ENCODE measurements at regions not wholly inside any gene's neighbourhood (a gene's known extent, or its start where the extent isn't known, plus 50 kb on each side); places are given as distances from the start of the nearest gene placed in this dataset.

DNA sequence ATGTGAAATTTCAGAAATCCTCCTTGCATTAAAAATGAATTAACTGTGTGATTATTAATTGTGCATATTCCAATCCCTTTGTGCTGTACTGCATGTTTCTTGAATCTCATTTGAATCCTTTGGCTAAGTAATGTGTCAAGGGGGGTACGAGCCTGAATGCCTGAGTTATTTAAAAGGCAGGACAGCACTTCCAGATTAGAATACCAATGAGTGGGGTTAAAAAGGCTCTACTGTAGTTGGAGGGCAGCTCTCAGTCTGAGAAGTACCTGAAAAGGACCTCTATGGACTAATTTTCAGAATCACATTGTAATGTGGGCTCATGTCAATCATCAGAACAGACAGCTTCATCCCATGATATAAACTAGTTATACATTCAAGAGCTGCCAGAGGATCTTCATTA, 423.0 kb downstream of the GRB14 start:
- Histone ChIP-seq H3K9me3 (ENCODE audit: control extremely low read depth in 1 of 5, control insufficient read depth in 4 of 5, insufficient read depth in 2 of 5, low read depth in 1 of 5, low read length in 4 of 5) (no peaks in the 10 kb centered on the region), H3K36me3 (ENCODE audit: control insufficient read depth in 4 of 4, insufficient read depth in 4 of 4, low read length in 3 of 4) (no peaks in the 10 kb centered on the region), H3K27me3 (replicated peaks in 2 of 5; ENCODE audit: control insufficient read depth in 4 of 5, insufficient read depth in 5 of 5, low read length in 4 of 5) (no peaks in the 10 kb centered on the region), H3K4me3 (ENCODE audit: control insufficient read depth in 1 of 7, extremely low read depth in 1 of 7, insufficient read depth in 4 of 7, low read depth in 2 of 7, low read length in 6 of 7) (no peak overlapping the region), H3K27ac (ENCODE audit: insufficient read depth in 1 of 2, low read depth in 1 of 2, low read length in 2 of 2, poor library complexity in 1 of 2, severe bottlenecking in 2 of 2) (no peak overlapping the region), H3K4me1 (ENCODE audit: control extremely low read depth in 1 of 4, control insufficient read depth in 4 of 4, insufficient read depth in 4 of 4, low read length in 3 of 4) (no peaks in the 10 kb centered on the region)
- CTCF ChIA-PET: no interaction called here
- no peak for DNase-seq
- 100% methylated on average over 1 of the region's 1 CpG for WGBS (ENCODE audit: insufficient coverage)
- POLR2A ChIA-PET: no interaction called here

DNA sequence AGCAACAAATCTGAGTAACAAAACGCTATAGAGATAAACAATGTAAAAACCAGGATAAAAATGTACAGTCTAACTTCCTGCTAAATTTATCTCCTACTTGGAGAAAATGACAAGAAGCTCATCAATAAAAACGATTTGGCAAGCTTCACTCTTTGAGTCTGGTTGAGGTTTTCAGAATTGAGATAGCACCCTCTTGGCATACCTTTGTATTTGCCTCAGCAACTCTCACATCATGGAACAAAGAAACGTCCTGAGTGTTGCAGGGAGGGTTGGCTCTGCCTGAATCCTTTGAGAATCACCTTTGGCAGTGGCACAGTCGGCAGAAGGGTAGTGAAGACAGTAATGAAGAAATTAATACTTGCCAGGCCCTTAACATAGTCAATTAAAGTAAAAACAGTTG, 430.6 kb downstream of the GRB14 start:
- 43% methylated on average over 1 of the region's 4 CpGs for WGBS (ENCODE audit: insufficient coverage)
- CTCF ChIA-PET: interaction anchor here (0.6 kb wide), 1 partner anchor 85 kb away, joined by 3 read pairs; no protein-coding TSS in a partner anchor

DNA sequence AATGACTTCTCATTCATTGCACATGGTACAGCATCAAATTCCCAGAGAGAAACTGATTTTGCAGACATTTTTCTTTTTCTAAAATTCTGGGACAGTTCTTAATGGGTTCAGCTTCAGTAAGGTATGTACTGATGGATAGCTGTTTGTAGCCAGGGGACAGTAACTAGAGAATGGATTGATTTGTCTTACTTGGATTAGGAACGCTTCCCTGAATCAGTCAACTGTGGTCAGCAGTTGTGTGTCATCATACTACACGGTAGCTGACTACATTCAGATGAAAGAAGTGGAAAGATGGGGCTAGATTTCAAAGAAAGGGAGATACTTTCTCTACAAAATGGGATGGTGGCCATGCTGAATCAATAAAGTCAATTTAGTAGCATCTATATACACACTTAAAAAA, 431.4 kb downstream of the GRB14 start:
- H3K27ac ChIP-seq (ENCODE audit: insufficient read depth in 1 of 2, low read depth in 1 of 2, low read length in 2 of 2, poor library complexity in 1 of 2, severe bottlenecking in 2 of 2): no peak overlapping the region
- ChIA-PET POLR2A (no interaction called here), CTCF (no interaction called here)
- no CpG with 5 or more reads among the region's 2 CpGs for WGBS (ENCODE audit: insufficient coverage)
- H3K27me3 ChIP-seq (replicated peaks in 2 of 5; ENCODE audit: control insufficient read depth in 4 of 5, insufficient read depth in 5 of 5, low read length in 4 of 5): no peaks in the 10 kb centered on the region
- DNase-seq: no peak
- no peak overlapping the region for H3K4me3 ChIP-seq (ENCODE audit: control insufficient read depth in 1 of 7, extremely low read depth in 1 of 7, insufficient read depth in 4 of 7, low read depth in 2 of 7, low read length in 6 of 7)
- H3K4me1 ChIP-seq (ENCODE audit: control extremely low read depth in 1 of 4, control insufficient read depth in 4 of 4, insufficient read depth in 4 of 4, low read length in 3 of 4): peaks cover 0 to 6% (median 2%) of the 10 kb centered on the region in 4 experiments
- H3K36me3 ChIP-seq (ENCODE audit: control insufficient read depth in 4 of 4, insufficient read depth in 4 of 4, low read length in 3 of 4): no peaks in the 10 kb centered on the region
- H3K9me3 ChIP-seq (ENCODE audit: control extremely low read depth in 1 of 5, control insufficient read depth in 4 of 5, insufficient read depth in 2 of 5, low read depth in 1 of 5, low read length in 4 of 5): peaks cover 0 to 2% (median 0%) of the 10 kb centered on the region in 5 experiments

More for the DNA sequence above, 430.6 kb downstream of the GRB14 start:
- no peak overlapping the region for H3K4me3 ChIP-seq (ENCODE audit: control insufficient read depth in 1 of 7, extremely low read depth in 1 of 7, insufficient read depth in 4 of 7, low read depth in 2 of 7, low read length in 6 of 7)
- peaks cover 0 to 6% (median 2%) of the 10 kb centered on the region in 4 experiments for H3K4me1 ChIP-seq (ENCODE audit: control extremely low read depth in 1 of 4, control insufficient read depth in 4 of 4, insufficient read depth in 4 of 4, low read length in 3 of 4)
- H3K27me3 ChIP-seq (replicated peaks in 2 of 5; ENCODE audit: control insufficient read depth in 4 of 5, insufficient read depth in 5 of 5, low read length in 4 of 5): no peaks in the 10 kb centered on the region
- DNase-seq: no peak
- H3K27ac ChIP-seq (ENCODE audit: insufficient read depth in 1 of 2, low read depth in 1 of 2, low read length in 2 of 2, poor library complexity in 1 of 2, severe bottlenecking in 2 of 2): no peak overlapping the region
- no peaks in the 10 kb centered on the region for H3K36me3 ChIP-seq (ENCODE audit: control insufficient read depth in 4 of 4, insufficient read depth in 4 of 4, low read length in 3 of 4)
- POLR2A ChIA-PET: no interaction called here
- H3K9me3 ChIP-seq (ENCODE audit: control extremely low read depth in 1 of 5, control insufficient read depth in 4 of 5, insufficient read depth in 2 of 5, low read depth in 1 of 5, low read length in 4 of 5): peaks cover 0 to 2% (median 0%) of the 10 kb centered on the region in 5 experiments

DNA sequence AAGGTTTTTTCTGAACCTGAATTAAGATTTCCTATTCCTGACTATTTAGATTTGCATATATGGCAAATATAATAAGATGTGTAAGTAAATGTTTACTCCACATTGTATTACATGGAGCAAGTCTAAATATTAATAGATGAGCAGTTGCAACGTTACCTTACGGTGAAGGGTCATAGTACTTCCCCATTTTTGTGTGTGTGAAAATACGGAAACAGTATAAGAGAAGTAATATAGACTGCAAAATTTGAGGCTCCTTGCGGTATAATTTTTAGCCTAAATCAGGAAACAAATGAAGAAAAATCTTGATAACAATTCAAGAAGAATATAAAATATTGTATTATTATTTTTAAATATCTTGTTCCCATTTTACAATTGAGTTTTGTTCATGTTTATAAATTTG, 434.2 kb downstream of the GRB14 start:
- Histone ChIP-seq H3K36me3 (ENCODE audit: control insufficient read depth in 4 of 4, insufficient read depth in 4 of 4, low read length in 3 of 4) (no peaks in the 10 kb centered on the region), H3K9me3 (ENCODE audit: control extremely low read depth in 1 of 5, control insufficient read depth in 4 of 5, insufficient read depth in 2 of 5, low read depth in 1 of 5, low read length in 4 of 5) (peaks cover 0 to 2% (median 0%) of the 10 kb centered on the region in 5 experiments), H3K4me3 (ENCODE audit: control insufficient read depth in 1 of 7, extremely low read depth in 1 of 7, insufficient read depth in 4 of 7, low read depth in 2 of 7, low read length in 6 of 7) (no peak overlapping the region), H3K27me3 (replicated peaks in 2 of 5; ENCODE audit: control insufficient read depth in 4 of 5, insufficient read depth in 5 of 5, low read length in 4 of 5) (no peaks in the 10 kb centered on the region), H3K4me1 (ENCODE audit: control extremely low read depth in 1 of 4, control insufficient read depth in 4 of 4, insufficient read depth in 4 of 4, low read length in 3 of 4) (peaks cover 0 to 6% (median 2%) of the 10 kb centered on the region in 4 experiments), H3K27ac (ENCODE audit: insufficient read depth in 1 of 2, low read depth in 1 of 2, low read length in 2 of 2, poor library complexity in 1 of 2, severe bottlenecking in 2 of 2) (no peak overlapping the region)
- DNase-seq: peak in 2 of 3 donors; percentile 56 to 71
- POLR2A ChIA-PET: no interaction called here
- CTCF ChIA-PET: no interaction called here
- WGBS (ENCODE audit: insufficient coverage): 17% methylated on average over 2 of the region's 4 CpGs

DNA sequence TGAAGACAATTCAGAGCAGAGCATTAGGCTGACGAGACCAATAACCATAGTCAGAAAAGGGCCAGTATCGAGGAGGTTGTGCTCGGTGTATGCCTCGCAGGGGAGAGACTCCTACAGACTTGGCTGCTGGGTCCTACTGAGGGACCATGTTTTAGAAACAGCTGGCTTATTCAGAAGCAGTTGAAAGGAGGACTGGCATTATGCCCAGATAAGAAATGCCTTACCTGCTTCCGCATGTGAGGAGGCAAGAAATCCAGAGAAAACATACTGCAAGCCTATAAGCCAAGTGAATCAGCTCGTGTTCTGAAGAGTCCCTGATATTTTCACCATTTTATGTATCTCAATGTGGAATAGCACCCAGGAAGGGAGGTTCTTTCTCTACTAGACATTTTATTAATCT, 434.7 kb downstream of the GRB14 start:
- Histone ChIP-seq H3K27ac (ENCODE audit: insufficient read depth in 1 of 2, low read depth in 1 of 2, low read length in 2 of 2, poor library complexity in 1 of 2, severe bottlenecking in 2 of 2) (no peak overlapping the region), H3K36me3 (ENCODE audit: control insufficient read depth in 4 of 4, insufficient read depth in 4 of 4, low read length in 3 of 4) (no peaks in the 10 kb centered on the region), H3K9me3 (ENCODE audit: control extremely low read depth in 1 of 5, control insufficient read depth in 4 of 5, insufficient read depth in 2 of 5, low read depth in 1 of 5, low read length in 4 of 5) (peaks cover 0 to 2% (median 0%) of the 10 kb centered on the region in 5 experiments), H3K4me3 (ENCODE audit: control insufficient read depth in 1 of 7, extremely low read depth in 1 of 7, insufficient read depth in 4 of 7, low read depth in 2 of 7, low read length in 6 of 7) (no peak overlapping the region), H3K27me3 (replicated peaks in 2 of 5; ENCODE audit: control insufficient read depth in 4 of 5, insufficient read depth in 5 of 5, low read length in 4 of 5) (no peaks in the 10 kb centered on the region), H3K4me1 (ENCODE audit: control extremely low read depth in 1 of 4, control insufficient read depth in 4 of 4, insufficient read depth in 4 of 4, low read length in 3 of 4) (peaks cover 0 to 6% (median 2%) of the 10 kb centered on the region in 4 experiments)
- peak in 1 of 3 donors; percentile 18 for DNase-seq
- 89% methylated on average over 5 of the region's 6 CpGs for WGBS (ENCODE audit: insufficient coverage)
- POLR2A ChIA-PET: no interaction called here
- CTCF ChIA-PET: interaction anchor here (1.3 kb wide), 1 partner anchor 9 kb away, joined by 4 read pairs; no protein-coding TSS in a partner anchor

DNA sequence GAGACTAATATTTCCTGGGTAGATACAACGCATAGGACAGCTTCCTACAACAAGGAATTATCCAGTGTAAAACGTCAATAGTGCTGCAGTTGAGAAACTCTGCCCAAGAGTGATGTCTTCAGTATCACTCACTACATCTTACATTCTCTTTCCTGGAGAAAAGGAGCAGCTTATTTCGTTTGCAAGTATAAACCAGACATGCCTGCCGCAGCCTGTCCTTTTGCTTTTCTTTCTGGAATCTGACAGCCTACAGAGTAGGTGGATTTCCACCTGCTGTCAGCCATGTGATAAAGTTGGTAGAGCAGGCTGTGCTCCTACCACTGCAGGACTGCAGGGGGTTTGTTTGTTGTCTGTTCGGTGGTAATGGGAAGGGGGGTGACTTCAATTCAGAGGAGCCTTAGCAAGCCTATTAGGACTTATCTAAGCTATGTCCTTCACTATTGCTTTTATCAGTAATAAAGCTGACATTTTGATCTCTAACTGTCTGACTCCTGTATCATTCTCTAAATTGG, 439.1 kb downstream of the GRB14 start:
- Histone ChIP-seq H3K27ac (ENCODE audit: insufficient read depth in 1 of 2, low read depth in 1 of 2, low read length in 2 of 2, poor library complexity in 1 of 2, severe bottlenecking in 2 of 2) (no peak overlapping the region), H3K4me1 (ENCODE audit: control extremely low read depth in 1 of 4, control insufficient read depth in 4 of 4, insufficient read depth in 4 of 4, low read length in 3 of 4) (peaks cover 0 to 6% (median 2%) of the 10 kb centered on the region in 4 experiments), H3K4me3 (ENCODE audit: control insufficient read depth in 1 of 7, extremely low read depth in 1 of 7, insufficient read depth in 4 of 7, low read depth in 2 of 7, low read length in 6 of 7) (no peak overlapping the region), H3K27me3 (replicated peaks in 2 of 5; ENCODE audit: control insufficient read depth in 4 of 5, insufficient read depth in 5 of 5, low read length in 4 of 5) (no peaks in the 10 kb centered on the region), H3K36me3 (ENCODE audit: control insufficient read depth in 4 of 4, insufficient read depth in 4 of 4, low read length in 3 of 4) (no peaks in the 10 kb centered on the region), H3K9me3 (ENCODE audit: control extremely low read depth in 1 of 5, control insufficient read depth in 4 of 5, insufficient read depth in 2 of 5, low read depth in 1 of 5, low read length in 4 of 5) (peaks cover 0 to 2% (median 0%) of the 10 kb centered on the region in 5 experiments)
- no peak for DNase-seq
- WGBS (ENCODE audit: insufficient coverage): 94% methylated on average over 2 of the region's 5 CpGs
- ChIA-PET POLR2A (no interaction called here), CTCF (no interaction called here)

DNA sequence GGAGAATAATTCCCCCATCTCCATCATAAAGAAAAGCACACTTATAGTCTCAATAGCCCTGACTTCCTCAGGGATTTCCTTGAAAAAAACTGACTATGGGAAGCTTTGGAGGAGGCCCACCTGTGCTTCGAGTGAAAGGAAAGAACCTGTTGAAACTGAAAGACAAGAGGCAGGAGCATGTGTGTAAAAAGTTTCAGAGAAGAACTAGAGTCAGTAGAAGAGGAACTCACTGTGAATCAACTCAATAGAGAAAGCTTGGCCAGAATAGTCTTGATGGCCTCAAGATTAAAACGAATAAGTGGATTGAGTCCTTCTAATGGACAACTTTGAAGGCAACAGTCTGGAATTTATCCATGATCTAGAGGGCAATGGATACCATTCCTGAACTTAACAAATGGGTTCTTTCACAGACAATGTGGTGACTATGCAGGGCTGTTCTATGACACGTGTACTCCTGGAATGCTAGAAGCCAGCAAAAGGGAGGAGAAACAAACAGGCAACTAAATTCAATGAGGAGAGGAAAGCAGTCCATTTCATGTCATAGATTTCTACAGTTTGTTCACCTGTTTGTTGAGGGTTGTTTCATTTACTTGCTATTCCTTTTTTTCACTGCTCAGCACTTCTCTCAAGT, 442.3 kb downstream of the GRB14 start:
- no peaks in the 10 kb centered on the region for H3K36me3 ChIP-seq (ENCODE audit: control insufficient read depth in 4 of 4, insufficient read depth in 4 of 4, low read length in 3 of 4)

More for the DNA sequence above, 442.3 kb downstream of the GRB14 start:
- Histone ChIP-seq H3K4me1 (ENCODE audit: control extremely low read depth in 1 of 4, control insufficient read depth in 4 of 4, insufficient read depth in 4 of 4, low read length in 3 of 4) (no peaks in the 10 kb centered on the region), H3K4me3 (ENCODE audit: control insufficient read depth in 1 of 7, extremely low read depth in 1 of 7, insufficient read depth in 4 of 7, low read depth in 2 of 7, low read length in 6 of 7) (no peak overlapping the region), H3K9me3 (ENCODE audit: control extremely low read depth in 1 of 5, control insufficient read depth in 4 of 5, insufficient read depth in 2 of 5, low read depth in 1 of 5, low read length in 4 of 5) (peaks cover 0 to 5% (median 0%) of the 10 kb centered on the region in 5 experiments), H3K27me3 (replicated peaks in 2 of 5; ENCODE audit: control insufficient read depth in 4 of 5, insufficient read depth in 5 of 5, low read length in 4 of 5) (no peaks in the 10 kb centered on the region), H3K27ac (ENCODE audit: insufficient read depth in 1 of 2, low read depth in 1 of 2, low read length in 2 of 2, poor library complexity in 1 of 2, severe bottlenecking in 2 of 2) (no peak overlapping the region)
- no peak for DNase-seq
- 86% methylated on average over 3 of the region's 3 CpGs for WGBS (ENCODE audit: insufficient coverage)
- ChIA-PET CTCF (interaction anchor here (0.6 kb wide), 1 partner anchor 360 kb away, joined by 4 read pairs; no protein-coding TSS in a partner anchor), POLR2A (no interaction called here)

Measured in common myeloid progenitor, CD34-positive (primary cell).